PFSK-1 (cell line): ENCODE measurements at regions not wholly inside any gene's neighbourhood (a gene's known extent, or its start where the extent isn't known, plus 50 kb on each side); places are given as distances from the start of the nearest gene placed in this dataset.

Source experiments
- FOXP2 ChIP-seq: optimal IDR thresholded peaks from 2 replicates; pipeline ENCODE3; 2011; ENCODE audit warnings: borderline replicate concordance, control low read depth, inconsistent platforms; ENCODE audit not compliant: insufficient read depth; ENCODE audit errors: extremely low read length, extremely low read depth
- POLR2AphosphoS5 ChIP-seq: IDR thresholded peaks from 2 replicates; pipeline ENCODE4 v1.6.1; 2012; ENCODE audit warnings: low read depth, mild to moderate bottlenecking, control low read depth, low read length, moderate library complexity
- REST ChIP-seq, 2 experiments: IDR thresholded peaks; 2 replicates each; pipeline versions ENCODE4 v1.6.1 to v1.8.0; 2011 to 2012; ENCODE audit warnings: low read depth in 2 of 2, low read length in 2 of 2, control low read depth in 1 of 2, inconsistent platforms in 1 of 2, mild to moderate bottlenecking in 1 of 2, moderate library complexity in 1 of 2; ENCODE audit not compliant: insufficient read depth in 1 of 2
- SIN3A ChIP-seq: IDR thresholded peaks from 2 replicates; pipeline ENCODE4 v1.6.1; 2012; ENCODE audit warnings: mild to moderate bottlenecking, low read length, moderate library complexity, borderline replicate concordance; ENCODE audit not compliant: insufficient read depth
- TAF1 ChIP-seq: IDR thresholded peaks from 2 replicates; pipeline ENCODE4 v1.6.1; 2012; ENCODE audit warnings: low read length, control low read depth, borderline replicate concordance; ENCODE audit not compliant: insufficient read depth

GRCh38 chr4:66814277-66814676 is 731.0 kb downstream of the CENPC start:
- TF ChIP-seq TAF1 (no peak), POLR2AphosphoS5 (no peak), REST (IDR thresholded peaks at IDR 0.05; ENCODE audit: insufficient read depth in 1 of 2, low read depth in 2 of 2, low read length in 2 of 2) (no peak), SIN3A (no peak), FOXP2 (no peak)

- TF ChIP-seq FOXP2 (no peak), REST (IDR thresholded peaks at IDR 0.05; ENCODE audit: insufficient read depth in 1 of 2, low read depth in 2 of 2, low read length in 2 of 2) (no peak)
Measured at GRCh38 chr4:66805582-66805981, 739.7 kb downstream of the CENPC start.

GRCh38 chr4:66804979-66805378 is 740.3 kb downstream of the CENPC start:
- no peak for TF ChIP-seq FOXP2
- TF ChIP-seq SIN3A: no peak
- no peak for TF ChIP-seq TAF1
- no peak for TF ChIP-seq POLR2AphosphoS5
- 0 out of 4 replicates have a peak, but pooled peaks of 1 of the 2 experiments have one; percentile 59 for TF ChIP-seq REST (IDR thresholded peaks at IDR 0.05; ENCODE audit: insufficient read depth in 1 of 2, low read depth in 2 of 2, low read length in 2 of 2)

GRCh38 chr4:66797608-66798007 is 747.7 kb downstream of the CENPC start:
- no peak for TF ChIP-seq SIN3A
- TF ChIP-seq POLR2AphosphoS5: no peak
- TF ChIP-seq TAF1: no peak
- no peak for TF ChIP-seq FOXP2
- TF ChIP-seq REST (IDR thresholded peaks at IDR 0.05; ENCODE audit: insufficient read depth in 1 of 2, low read depth in 2 of 2, low read length in 2 of 2): no peak

GRCh38 chr4:66795724-66796123 is 749.6 kb downstream of the CENPC start:
- TF ChIP-seq FOXP2: no peak
- no peak for TF ChIP-seq TAF1
- TF ChIP-seq REST (IDR thresholded peaks at IDR 0.05; ENCODE audit: insufficient read depth in 1 of 2, low read depth in 2 of 2, low read length in 2 of 2): no peak
- TF ChIP-seq POLR2AphosphoS5: no peak
- no peak for TF ChIP-seq SIN3A
